ENCODE measurements at regions not wholly inside any gene's neighbourhood (a gene's known extent, or its start where the extent isn't known, plus 50 kb on each side); places are given as distances from the start of the nearest gene placed in this dataset.

GRCh38 chr2:176388861-176389260, 119.6 kb downstream of the MTX2 start:
- DNase-seq = no peak

GRCh38 chr2:176390276-176391147, 121.3 kb downstream of the MTX2 start:
- no peak for DNase-seq

- no peak for DNase-seq
Observed at GRCh38 chr2:176391148-176391419, 121.8 kb downstream of the MTX2 start.

DNA sequence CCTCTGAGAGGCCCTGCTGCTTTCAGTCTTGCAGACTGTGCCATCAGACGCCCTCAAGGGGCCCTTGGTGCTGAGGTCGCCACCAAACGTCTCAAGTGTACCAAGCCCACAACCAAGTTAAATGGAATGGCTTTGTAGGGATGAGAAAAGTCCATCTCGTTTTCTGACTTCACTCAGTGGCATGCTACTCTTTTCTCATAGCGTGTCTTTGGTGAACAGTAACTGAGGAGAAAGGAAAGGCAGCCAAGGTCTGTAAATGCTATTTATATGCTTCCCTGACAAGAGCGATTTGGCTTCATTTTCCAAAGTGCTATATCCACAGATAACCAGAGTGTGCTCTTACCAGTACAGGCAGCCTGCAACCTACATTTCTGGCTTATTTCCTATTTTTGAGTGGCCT, 123.0 kb downstream of the MTX2 start:
- no peak for DNase-seq

GRCh38 chr2:176392744-176393414, 123.6 kb downstream of the MTX2 start:
- DNase-seq = no peak

DNA sequence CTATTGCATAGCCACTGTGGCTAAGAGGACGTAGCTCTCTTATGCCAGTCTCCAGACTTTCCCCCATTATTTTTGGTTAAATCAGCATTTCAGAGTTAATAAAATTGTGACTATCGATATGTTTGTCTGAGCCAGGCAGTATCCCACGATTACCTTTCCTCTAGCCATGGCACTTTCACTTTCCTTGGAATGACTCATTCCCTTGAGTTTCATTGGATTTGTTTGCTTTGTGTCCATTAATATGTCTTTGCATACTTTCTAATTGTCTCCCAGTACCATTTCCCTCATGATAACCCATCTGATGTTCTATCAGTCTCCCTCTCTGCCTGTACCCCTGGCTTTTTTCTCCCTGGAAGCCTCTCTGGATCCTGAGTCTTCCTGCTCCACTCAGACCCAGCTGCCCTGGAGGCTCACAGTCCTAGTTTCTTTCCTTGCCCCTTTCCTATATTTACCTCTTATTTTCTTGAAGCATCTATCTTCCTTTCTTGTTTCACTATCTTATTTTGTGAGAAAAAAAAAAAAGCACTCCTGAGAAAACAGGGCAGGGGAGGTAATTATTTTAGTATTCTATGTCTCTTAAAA, 126.1 kb downstream of the MTX2 start:
- no peak for DNase-seq

DNA sequence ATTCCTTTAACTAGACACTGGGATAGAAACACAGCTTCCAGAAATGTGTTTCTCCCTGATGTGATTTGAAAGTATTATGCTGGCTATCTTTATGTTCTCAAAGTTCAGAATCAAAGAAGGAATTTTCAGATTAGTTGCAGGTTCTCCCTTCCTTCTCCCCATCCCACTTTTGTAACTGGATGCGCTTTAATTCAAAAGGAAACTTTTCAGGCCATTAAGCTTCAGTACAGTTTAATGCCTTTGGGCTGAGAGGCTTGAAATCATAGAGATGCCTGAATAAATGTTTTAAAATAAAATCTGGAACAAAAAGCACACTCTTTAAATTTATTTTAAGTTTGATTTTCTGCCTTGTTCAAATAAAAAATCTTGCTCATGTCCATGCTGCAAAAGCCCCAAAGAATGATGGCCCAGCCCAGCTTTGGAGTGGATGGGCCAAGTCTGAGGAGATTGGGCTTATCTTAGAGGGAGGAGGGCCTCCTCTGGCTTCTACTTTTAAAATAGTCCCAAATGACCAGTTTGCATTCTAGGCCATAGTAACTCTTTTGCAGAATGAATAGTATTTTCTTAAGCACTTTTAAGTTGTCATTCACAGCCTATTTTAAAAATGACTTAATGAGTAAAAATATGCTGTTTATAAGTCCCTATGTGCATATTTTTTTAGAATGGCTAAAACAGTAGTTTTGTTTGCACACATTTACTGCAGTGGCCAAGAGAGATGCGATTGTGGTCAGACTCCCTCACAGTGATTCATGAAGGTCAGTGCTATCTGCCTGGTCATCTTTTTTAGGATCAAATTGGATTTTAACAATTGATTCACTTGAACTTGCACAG, 129.2 kb downstream of the MTX2 start:
- no peak for DNase-seq

- DNase-seq = no peak
Observed at GRCh38 chr2:176399074-176399598, 129.9 kb downstream of the MTX2 start.

- DNase-seq = no peak
Observed at GRCh38 chr2:176405477-176405876, 136.2 kb downstream of the MTX2 start.

GRCh38 chr2:176407706-176408105, 138.5 kb downstream of the MTX2 start:
- DNase-seq = no peak

DNA sequence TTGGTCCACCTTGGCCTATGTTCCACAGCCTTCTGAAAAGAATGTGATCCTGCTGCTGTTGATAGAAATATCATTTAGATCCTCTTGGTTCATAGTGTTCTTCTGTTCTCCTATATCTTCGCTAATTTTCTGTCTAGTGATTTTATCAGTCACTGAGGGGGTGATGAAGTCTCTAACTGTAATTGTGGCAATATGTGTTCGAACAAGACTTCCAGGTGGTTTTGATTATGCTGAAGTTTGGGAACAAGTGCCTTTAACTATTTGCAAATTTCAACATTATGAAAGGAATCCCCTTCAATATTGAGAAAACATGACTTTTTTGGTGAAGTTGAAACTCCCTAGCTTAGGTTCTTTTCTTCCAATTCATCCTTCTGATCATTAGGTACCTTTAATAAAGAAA, 140.4 kb downstream of the MTX2 start:
- DNase-seq = no peak

DNA sequence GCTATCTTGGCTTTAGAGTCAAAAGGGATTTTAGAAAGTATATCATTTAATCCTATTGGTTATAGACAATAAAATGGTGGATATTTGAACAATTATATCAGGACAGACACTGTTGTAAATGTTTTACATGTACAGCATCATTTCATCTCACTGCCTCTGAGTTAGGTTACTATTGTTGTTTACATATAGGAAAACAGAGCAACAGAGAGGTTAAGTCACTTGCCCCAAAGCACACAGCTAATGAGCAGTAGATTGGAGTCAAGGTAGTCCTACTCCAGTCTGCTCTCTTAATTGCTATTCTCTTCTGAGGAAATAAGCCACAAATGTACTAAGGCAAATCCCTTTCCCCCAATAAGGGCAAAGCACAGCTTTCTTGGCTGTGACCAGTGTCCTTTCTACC, 142.9 kb downstream of the MTX2 start:
- DNase-seq = no peak

GRCh38 chr2:176413786-176414185, 144.5 kb downstream of the MTX2 start:
- no peak for DNase-seq

DNA sequence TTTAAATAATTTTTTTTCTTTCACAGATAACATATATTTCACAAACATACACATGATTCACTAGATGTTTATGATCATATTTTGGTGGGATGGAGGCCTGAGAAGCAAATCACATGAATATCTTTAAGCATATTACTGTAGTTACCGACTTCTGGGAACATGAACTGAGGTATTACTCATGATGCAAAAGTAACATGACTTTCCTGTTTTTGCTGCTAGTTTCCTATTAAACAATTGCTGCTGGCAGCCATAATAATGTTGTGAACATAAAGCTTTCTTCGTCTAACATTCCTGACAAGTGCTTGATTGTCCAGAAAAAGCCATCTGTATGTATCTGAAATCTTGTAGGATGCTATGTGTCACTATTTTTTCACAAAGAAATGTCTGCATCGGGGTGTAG, 145.4 kb downstream of the MTX2 start:
- no peak for DNase-seq

GRCh38 chr2:176415174-176415895, 146.1 kb downstream of the MTX2 start:
- no peak for DNase-seq

GRCh38 chr2:176415937-176416499, 146.8 kb downstream of the MTX2 start:
- no peak for DNase-seq

DNA sequence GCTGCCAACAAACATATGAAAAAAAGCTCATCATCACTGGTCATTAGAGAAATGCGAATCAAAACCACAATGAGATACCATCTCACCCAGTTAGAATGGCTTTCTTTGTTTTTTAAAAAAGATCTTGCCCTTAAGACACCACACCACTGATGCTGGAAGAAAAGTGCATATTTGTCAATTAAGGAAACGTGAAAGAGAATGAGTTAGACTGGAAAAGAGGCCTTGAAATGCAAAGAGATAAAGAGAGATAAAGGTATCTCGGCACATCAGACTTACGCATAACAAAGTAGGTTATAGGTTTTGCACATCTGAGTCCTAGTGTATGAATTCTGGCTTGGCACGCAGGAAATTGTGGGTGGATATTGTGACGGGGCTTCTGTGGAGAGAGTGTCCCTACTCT, 149.5 kb downstream of the MTX2 start:
- DNase-seq = no peak

GRCh38 chr2:176419591-176420071, 150.4 kb downstream of the MTX2 start:
- DNase-seq = no peak

GRCh38 chr2:176421297-176422050, 152.2 kb downstream of the MTX2 start:
- no peak for DNase-seq

GRCh38 chr2:176423819-176424218, 154.6 kb downstream of the MTX2 start:
- DNase-seq = no peak

DNA sequence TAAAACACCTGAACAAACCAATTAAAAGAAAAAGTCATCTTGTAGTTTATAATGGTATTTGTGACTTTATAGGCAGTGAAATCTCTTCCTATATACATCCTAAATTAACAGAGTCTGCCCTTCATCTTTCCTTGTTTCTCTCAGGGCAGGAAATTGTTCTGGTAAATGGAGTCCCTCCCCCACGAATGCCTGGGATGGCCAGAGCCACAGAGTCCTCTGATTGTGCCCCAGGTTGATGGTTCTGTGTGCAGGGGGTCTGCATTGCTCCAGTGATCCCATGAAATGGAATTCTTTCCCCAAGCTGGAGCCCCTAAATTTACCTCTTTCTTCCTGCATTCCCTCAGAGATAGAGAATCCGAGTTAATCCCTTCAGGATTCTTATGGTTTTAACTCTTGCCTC, 155.5 kb downstream of the MTX2 start:
- DNase-seq = no peak
